Spinal cord (tissue), 9 donors: ENCODE measurements at regions not wholly inside any gene's neighbourhood (a gene's known extent, or its start where the extent isn't known, plus 50 kb on each side); places are given as distances from the start of the nearest gene placed in this dataset.
"Not testable (repeated sequence)": the region's sequence is repeated elsewhere in the genome, so short reads cannot be mapped to it uniquely, and the experiment has no call there.

Experiments used
- DNase-seq, 6 donors: peaks; one replicate each; pipeline versions ENCODE4 v3.0.0 to v3.0.0-alpha.2; 2013 to 2015; ENCODE audit warnings: low spot score in 6 of 6, low read depth in 4 of 6
- H3K27ac ChIP-seq: one replicate; pipeline ENCODE4 v1.5.1; 2013; ENCODE audit warnings: low read depth, low read length, control low read depth
- H3K27me3 ChIP-seq: one replicate; pipeline ENCODE4 v1.6.1; 2013; ENCODE audit warnings: low read length; ENCODE audit not compliant: control insufficient read depth, insufficient read depth
- H3K36me3 ChIP-seq: one replicate; pipeline ENCODE4 v1.6.1; 2013; ENCODE audit warnings: low read length; ENCODE audit not compliant: control insufficient read depth, insufficient read depth
- H3K4me1 ChIP-seq: one replicate; pipeline ENCODE4 v1.6.1; 2013; ENCODE audit warnings: low read length; ENCODE audit not compliant: control insufficient read depth, insufficient read depth
- H3K4me3 ChIP-seq: one replicate; pipeline ENCODE4 v1.5.1; 2013; ENCODE audit warnings: low read depth, low read length, control low read depth
- H3K9me3 ChIP-seq: one replicate; pipeline ENCODE4 v1.6.1; 2013; ENCODE audit warnings: low read length; ENCODE audit not compliant: control insufficient read depth, insufficient read depth
- WGBS: methylation state at CpG from one replicate; pipeline ENCODE4 v1.1.5; 2013; ENCODE audit warnings: missing lambda C conversion rate; ENCODE audit not compliant: insufficient coverage; 5-methylcytosine and 5-hydroxymethylcytosine counted together
- donor health status: healthy.

DNA sequence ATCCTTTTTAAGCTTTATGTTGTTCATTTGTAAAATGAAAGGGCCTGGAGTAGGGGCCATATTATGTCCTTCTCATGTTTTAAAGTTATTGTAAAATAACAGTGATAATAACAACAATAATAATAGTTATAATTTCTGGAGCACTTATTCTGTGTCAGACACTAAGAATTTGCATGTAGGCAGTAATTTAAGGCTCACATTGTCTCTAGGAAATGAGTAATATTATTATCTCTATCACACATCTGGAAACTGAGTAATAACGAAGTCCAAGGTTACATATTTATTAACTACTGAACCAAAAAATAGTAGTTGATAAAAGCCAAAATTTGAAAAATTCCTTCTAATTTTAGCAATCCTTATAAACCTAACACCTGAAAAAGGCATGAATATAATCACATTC lies 520.7 kb upstream of the PABPC4L start:
- WGBS, result no CpG with 5 or more reads among the region's 1 CpG
- Histone ChIP-seq H3K9me3 (no peaks in the 10 kb centered on the region), H3K27me3 (no peaks in the 10 kb centered on the region)

GRCh38 chr4:134720030-134720429 lies 518.4 kb upstream of the PABPC4L start:
- no peaks in the 10 kb centered on the region for H3K9me3 ChIP-seq
- no peaks in the 10 kb centered on the region for H3K4me1 ChIP-seq
- H3K4me3 ChIP-seq, result no peak overlapping the region
- DNase-seq, result no peak
- no peak overlapping the region for H3K27ac ChIP-seq
- no CpG with 5 or more reads among the region's 1 CpG for WGBS
- no peaks in the 10 kb centered on the region for H3K36me3 ChIP-seq
- no peaks in the 10 kb centered on the region for H3K27me3 ChIP-seq

More for the DNA sequence above, 520.7 kb upstream of the PABPC4L start:
- H3K4me1 ChIP-seq, result no peaks in the 10 kb centered on the region
- H3K36me3 ChIP-seq, result no peaks in the 10 kb centered on the region
- no peak overlapping the region for H3K27ac ChIP-seq
- no peak overlapping the region for H3K4me3 ChIP-seq
- no peak for DNase-seq

DNA sequence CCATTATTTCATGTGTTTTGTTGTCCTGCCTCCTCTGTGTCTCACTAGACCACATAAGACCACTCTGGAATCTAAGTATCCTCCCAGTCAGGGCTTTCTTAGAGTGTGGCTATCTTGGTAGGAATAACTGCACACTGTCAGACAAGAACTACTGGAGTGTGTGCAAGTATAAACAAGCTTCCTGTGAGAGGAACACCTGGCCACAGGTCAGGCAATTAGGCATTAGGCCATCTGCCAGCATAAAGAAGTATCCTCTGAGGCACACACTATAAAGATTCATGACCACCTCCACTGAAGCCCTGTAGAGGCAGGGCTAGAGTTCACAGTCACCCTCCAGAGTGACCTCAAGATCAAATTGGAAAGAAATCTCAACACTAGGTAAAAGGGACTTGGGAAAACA lies 507.0 kb upstream of the PABPC4L start:
- H3K9me3 ChIP-seq, result no peaks in the 10 kb centered on the region
- no peaks in the 10 kb centered on the region for H3K36me3 ChIP-seq
- no peaks in the 10 kb centered on the region for H3K4me1 ChIP-seq
- no peaks in the 10 kb centered on the region for H3K27me3 ChIP-seq
- no peak overlapping the region for H3K4me3 ChIP-seq
- DNase-seq, result no peak
- H3K27ac ChIP-seq, result no peak overlapping the region

DNA sequence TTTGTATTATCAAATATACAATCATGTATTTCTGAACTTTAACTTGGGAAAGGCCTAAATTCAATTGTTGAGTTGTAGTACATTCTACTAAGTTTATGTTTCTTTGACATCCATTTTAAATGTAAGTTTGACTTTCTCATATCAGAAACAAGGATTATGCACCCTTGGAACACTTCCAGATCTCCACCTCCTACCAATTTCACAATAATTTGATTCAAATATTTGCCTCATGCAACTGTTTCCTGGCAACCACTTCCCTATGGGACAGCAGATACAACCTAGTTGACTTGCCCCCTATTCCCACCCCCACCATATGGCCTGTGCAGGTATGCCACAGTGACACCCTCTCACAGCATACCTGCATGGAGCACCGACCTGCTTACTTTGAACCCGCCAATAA lies 506.4 kb upstream of the PABPC4L start:
- no peaks in the 10 kb centered on the region for H3K36me3 ChIP-seq
- no peaks in the 10 kb centered on the region for H3K27me3 ChIP-seq
- WGBS, result 100% methylated on average over 1 of the region's 2 CpGs
- H3K4me3 ChIP-seq, result no peak overlapping the region
- H3K27ac ChIP-seq, result no peak overlapping the region
- H3K9me3 ChIP-seq, result no peaks in the 10 kb centered on the region
- no peaks in the 10 kb centered on the region for H3K4me1 ChIP-seq
- no peak for DNase-seq

GRCh38 chr4:134702374-134702773 lies 500.8 kb upstream of the PABPC4L start:
- peak in 2 of 6 donors; percentile 7 to 32 for DNase-seq
- Histone ChIP-seq H3K36me3 (no peaks in the 10 kb centered on the region), H3K27me3 (no peaks in the 10 kb centered on the region), H3K4me1 (no peaks in the 10 kb centered on the region), H3K4me3 (no peak overlapping the region), H3K9me3 (no peaks in the 10 kb centered on the region), H3K27ac (no peak overlapping the region)
- WGBS, result no CpG with 5 or more reads among the region's 3 CpGs

- DNase-seq, result no peak
- WGBS, result no CpG with 5 or more reads among the region's 4 CpGs
- Histone ChIP-seq H3K4me3 (no peak overlapping the region), H3K4me1 (no peaks in the 10 kb centered on the region), H3K9me3 (no peaks in the 10 kb centered on the region), H3K27me3 (no peaks in the 10 kb centered on the region), H3K27ac (no peak overlapping the region), H3K36me3 (no peaks in the 10 kb centered on the region)
These were observed 498.7 kb upstream of the PABPC4L start for GRCh38 chr4:134700251-134700650.

- not testable (repeated sequence) for H3K27ac ChIP-seq, H3K4me1 ChIP-seq, H3K4me3 ChIP-seq, H3K36me3 ChIP-seq, H3K27me3 ChIP-seq, H3K9me3 ChIP-seq, DNase-seq
- WGBS, result 70% methylated on average over 2 of the region's 4 CpGs
These were observed 497.2 kb upstream of the PABPC4L start for GRCh38 chr4:134698831-134699230.

GRCh38 chr4:134695433-134695832 lies 493.8 kb upstream of the PABPC4L start:
- Histone ChIP-seq H3K36me3 (no peaks in the 10 kb centered on the region), H3K27me3 (no peaks in the 10 kb centered on the region), H3K4me3 (no peak overlapping the region), H3K27ac (no peak overlapping the region), H3K4me1 (no peaks in the 10 kb centered on the region), H3K9me3 (no peaks in the 10 kb centered on the region)
- no peak for DNase-seq
- no CpG with 5 or more reads among the region's 1 CpG for WGBS

DNA sequence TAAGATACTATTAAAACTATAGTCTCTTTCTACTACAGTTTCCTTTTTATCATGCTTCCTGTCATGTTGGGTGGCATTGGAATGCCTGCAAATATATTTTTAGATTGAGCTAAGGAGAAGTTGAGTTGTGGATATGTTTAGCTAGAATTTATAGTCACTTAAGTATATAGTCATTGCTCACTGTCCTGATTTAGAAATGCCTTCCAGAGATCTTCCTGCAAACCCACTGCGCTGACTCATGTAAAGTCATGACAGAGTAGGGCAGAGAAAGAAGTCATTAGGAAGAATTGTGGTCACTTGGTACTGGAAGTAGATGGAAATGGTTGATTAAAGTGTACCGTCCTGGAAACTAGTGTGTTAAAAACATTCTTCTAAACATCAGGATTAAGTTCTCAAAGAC lies 490.3 kb upstream of the PABPC4L start:
- Histone ChIP-seq H3K27ac (no peak overlapping the region), H3K27me3 (no peaks in the 10 kb centered on the region), H3K36me3 (no peaks in the 10 kb centered on the region), H3K4me1 (no peaks in the 10 kb centered on the region), H3K4me3 (no peak overlapping the region), H3K9me3 (no peaks in the 10 kb centered on the region)
- no CpG with 5 or more reads among the region's 2 CpGs for WGBS
- no peak for DNase-seq

GRCh38 chr4:134687646-134688628 lies 486.3 kb upstream of the PABPC4L start:
- H3K4me3 ChIP-seq, result no peak overlapping the region
- H3K9me3 ChIP-seq, result no peaks in the 10 kb centered on the region
- H3K27me3 ChIP-seq, result no peaks in the 10 kb centered on the region
- DNase-seq, result no peak
- H3K4me1 ChIP-seq, result no peaks in the 10 kb centered on the region
- 100% methylated on average over 5 of the region's 5 CpGs for WGBS
- no peaks in the 10 kb centered on the region for H3K36me3 ChIP-seq
- H3K27ac ChIP-seq, result no peak overlapping the region
